Globus pallidus (tissue), 1 donor: ENCODE measurements at regions not wholly inside any gene's neighbourhood (a gene's known extent, or its start where the extent isn't known, plus 50 kb on each side); places are given as distances from the start of the nearest gene placed in this dataset.
A peak's percentile ranks its signal among the peaks of the same experiment; 100 is the strongest.
"Not testable (repeated sequence)": the region's sequence is repeated elsewhere in the genome, so short reads cannot be mapped to it uniquely, and the experiment has no call there.

Experiments used
- DNase-seq: peaks from one replicate; pipeline ENCODE4 v3.0.0-alpha.2; 2015; ENCODE audit warnings: low spot score

- DNase-seq, result no peak
Observed at GRCh38 chr2:239804161-239805042, 220.7 kb downstream of the NDUFA10 start.

- DNase-seq, result peak; percentile 44
Observed at GRCh38 chr2:239803766-239804115, 221.4 kb downstream of the NDUFA10 start.

GRCh38 chr2:239803102-239803765 lies 221.9 kb downstream of the NDUFA10 start:
- DNase-seq, result no peak

GRCh38 chr2:239802185-239802649 lies 222.9 kb downstream of the NDUFA10 start:
- DNase-seq, result no peak

- no peak for DNase-seq
Observed at GRCh38 chr2:239801404-239802184, 223.5 kb downstream of the NDUFA10 start.

- no peak for DNase-seq
Observed at GRCh38 chr2:239800785-239801386, 224.3 kb downstream of the NDUFA10 start.

- DNase-seq, result no peak
Observed at GRCh38 chr2:239797316-239797715, 227.8 kb downstream of the NDUFA10 start.

- not testable (repeated sequence) for DNase-seq
Observed at GRCh38 chr2:239795761-239796160, 229.4 kb downstream of the NDUFA10 start.

GRCh38 chr2:239793836-239794235 lies 231.3 kb downstream of the NDUFA10 start:
- DNase-seq, result no peak

GRCh38 chr2:239793086-239793485 lies 232.1 kb downstream of the NDUFA10 start:
- no peak for DNase-seq

GRCh38 chr2:239792405-239793084 lies 232.6 kb downstream of the NDUFA10 start:
- DNase-seq, result no peak

- DNase-seq, result no peak
Observed at GRCh38 chr2:239791526-239792404, 233.4 kb downstream of the NDUFA10 start.

GRCh38 chr2:239790721-239791120 lies 234.4 kb downstream of the NDUFA10 start:
- DNase-seq, result no peak

GRCh38 chr2:239790313-239790712 lies 234.8 kb downstream of the NDUFA10 start:
- DNase-seq, result no peak

- no peak for DNase-seq
Observed at GRCh38 chr2:239789711-239790110, 235.4 kb downstream of the NDUFA10 start.

GRCh38 chr2:239788576-239789098 lies 236.5 kb downstream of the NDUFA10 start:
- no peak for DNase-seq

- no peak for DNase-seq
Observed at GRCh38 chr2:239787538-239788050, 237.5 kb downstream of the NDUFA10 start.

GRCh38 chr2:239786791-239787190 lies 238.4 kb downstream of the NDUFA10 start:
- DNase-seq, result no peak

- no peak for DNase-seq
Observed at GRCh38 chr2:239781454-239781853, 243.7 kb downstream of the NDUFA10 start.
